MV-4-11 (cell line): ENCODE measurements at regions not wholly inside any gene's neighbourhood (a gene's known extent, or its start where the extent isn't known, plus 50 kb on each side); places are given as distances from the start of the nearest gene placed in this dataset.
A peak's percentile ranks its signal among the peaks of the same experiment; 100 is the strongest.
"Not testable (repeated sequence)": the region's sequence is repeated elsewhere in the genome, so short reads cannot be mapped to it uniquely, and the experiment has no call there.

Source experiments
- DNase-seq: peaks from one replicate; lab custom pipeline; 2025; lab: John Stamatoyannopoulos, UW

GRCh38 chr3:59502806-59503205 is 453.0 kb upstream of the CFAP20DC start:
- no peak for DNase-seq

GRCh38 chr3:59499954-59500353 is 450.1 kb upstream of the CFAP20DC start:
- no peak for DNase-seq

GRCh38 chr3:59499000-59499399 is 449.2 kb upstream of the CFAP20DC start:
- DNase-seq, result no peak

GRCh38 chr3:59496250-59496649 is 446.4 kb upstream of the CFAP20DC start:
- no peak for DNase-seq

GRCh38 chr3:59494969-59495368 is 445.1 kb upstream of the CFAP20DC start:
- not testable (repeated sequence) for DNase-seq

GRCh38 chr3:59486520-59486919 is 436.7 kb upstream of the CFAP20DC start:
- no peak for DNase-seq

GRCh38 chr3:59483191-59483590 is 433.4 kb upstream of the CFAP20DC start:
- DNase-seq, result no peak

GRCh38 chr3:59482684-59483083 is 432.9 kb upstream of the CFAP20DC start:
- DNase-seq, result no peak

- DNase-seq, result no peak
Measured at GRCh38 chr3:59481776-59482400, 432.1 kb upstream of the CFAP20DC start.

- peak; percentile 78 for DNase-seq
Measured at GRCh38 chr3:59480486-59480995, 430.7 kb upstream of the CFAP20DC start.

GRCh38 chr3:59473636-59474035 is 423.8 kb upstream of the CFAP20DC start:
- no peak for DNase-seq

GRCh38 chr3:59472541-59472940 is 422.7 kb upstream of the CFAP20DC start:
- no peak for DNase-seq

- no peak for DNase-seq
Measured at GRCh38 chr3:59469948-59470723, 420.3 kb upstream of the CFAP20DC start.

GRCh38 chr3:59467476-59467875 is 417.7 kb upstream of the CFAP20DC start:
- DNase-seq, result no peak

GRCh38 chr3:59464187-59464586 is 414.4 kb upstream of the CFAP20DC start:
- DNase-seq, result no peak

GRCh38 chr3:59463253-59463652 is 413.4 kb upstream of the CFAP20DC start:
- no peak for DNase-seq

- DNase-seq, result no peak
Measured at GRCh38 chr3:59460068-59460467, 410.2 kb upstream of the CFAP20DC start.

- DNase-seq, result no peak
Measured at GRCh38 chr3:59456852-59457485, 407.1 kb upstream of the CFAP20DC start.

GRCh38 chr3:59451800-59452746 is 402.2 kb upstream of the CFAP20DC start:
- peak; percentile 10 for DNase-seq

GRCh38 chr3:59450946-59451763 is 401.3 kb upstream of the CFAP20DC start:
- peak; percentile 95 for DNase-seq

GRCh38 chr3:59450437-59450836 is 400.6 kb upstream of the CFAP20DC start:
- no peak for DNase-seq
